HepG2 (cell line): ENCODE measurements at regions not wholly inside any gene's neighbourhood (a gene's known extent, or its start where the extent isn't known, plus 50 kb on each side); places are given as distances from the start of the nearest gene placed in this dataset.

Source experiments
- ATAC-seq: fragments of 200-7000 bp; cut with Tn5 transposase; 3 replicates; pipeline ENCODE4 v1.9.1; 2020; ENCODE audit warnings: mild to moderate bottlenecking, moderate library complexity
- BruUV-seq: library from RNA; stranded (reverse); fragments of 400-500 nt; replicated peaks from 2 replicates; lab custom pipeline; 2021; lab: Mats Ljungman, UMichigan
- CTCF ChIA-PET: fragments of 300-600 bp; formaldehyde crosslinking; extraction: SDS; loops from one replicate; lab custom pipeline; 2021; ENCODE audit warnings: low total read pairs, inconsistent platforms, low intra/inter-chr PET ratio; lab: Yijun Ruan, JAX
- POLR2A ChIA-PET: fragments of 350-600 bp; sonication (Branson Sonifier 250); formaldehyde crosslinking; loops from one replicate; lab custom pipeline; 2020; ENCODE audit warnings: antibody characterized with exemption, inconsistent platforms; lab: Yijun Ruan, JAX
- DNase-seq: peaks from one replicate; pipeline ENCODE4 v3.0.0-alpha.2; 2015; ENCODE audit warnings: low spot score
- FAIRE-seq: peaks from 3 replicates; lab custom pipeline; 2011; peaks lifted over from hg19 to GRCh38; lab: Jason Lieb, UNC
- H2AFZ ChIP-seq: one replicate; pipeline ENCODE4 v1.6.1; 2011; ENCODE audit warnings: low read length, inconsistent platforms
- H3K27ac ChIP-seq: fragments of 300-600 bp; 3 replicates; pipeline ENCODE4 v1.8.0; 2011; ENCODE audit warnings: mixed run types, mild to moderate bottlenecking, mixed read lengths, low read length, inconsistent platforms; ENCODE audit not compliant: insufficient read depth; ENCODE audit errors: extremely low read length
- H3K27me3 ChIP-seq, 2 experiments: fragments of 200-600 bp in 1 of 2; 2 replicates in 1 of 2; 3 replicates in 1 of 2; pipeline versions ENCODE4 v1.6.0 to v1.8.0; 2011; ENCODE audit warnings: low read length in 2 of 2, mild to moderate bottlenecking in 2 of 2, moderate library complexity in 2 of 2, inconsistent platforms in 1 of 2; ENCODE audit not compliant: insufficient read depth in 2 of 2, control insufficient read depth in 1 of 2
- H3K36me3 ChIP-seq, 2 experiments: fragments of 200-600 bp in 1 of 2; replicated peaks in 1 of 2; 2 replicates in 1 of 2; 3 replicates in 1 of 2; pipeline versions ENCODE4 v1.5.1 to v1.8.0; 2011; ENCODE audit warnings: low read length in 2 of 2, inconsistent platforms in 1 of 2; ENCODE audit not compliant: insufficient read depth in 2 of 2, control insufficient read depth in 1 of 2
- H3K4me1 ChIP-seq: 2 replicates; pipeline ENCODE4 v1.5.1; 2012; ENCODE audit warnings: low read length, inconsistent platforms; ENCODE audit not compliant: insufficient read depth
- H3K4me2 ChIP-seq: 2 replicates; pipeline ENCODE4 v1.6.0; 2011; ENCODE audit warnings: low read depth, low read length, inconsistent platforms
- H3K4me3 ChIP-seq, 3 experiments: fragments of 200-600 bp in 1 of 3; sonication (generic), shearing (Covaris generic) in 1 of 3; replicated peaks in 1 of 3; 2 replicates each; pipeline ENCODE4 v1.5.1; 2011 to 2016; ENCODE audit warnings: low read length in 3 of 3, inconsistent platforms in 2 of 3, low read depth in 2 of 3, mild to moderate bottlenecking in 2 of 3, control low read depth in 1 of 3, mixed read lengths in 1 of 3; ENCODE audit not compliant: insufficient read depth in 1 of 3
- H3K79me2 ChIP-seq: one replicate; pipeline ENCODE4 v1.6.1; 2011; ENCODE audit warnings: low read length, inconsistent platforms; ENCODE audit not compliant: insufficient read depth
- H3K9ac ChIP-seq: 2 replicates; pipeline ENCODE4 v1.6.0; 2011; ENCODE audit warnings: mild to moderate bottlenecking, low read depth, low read length, inconsistent platforms; ENCODE audit not compliant: insufficient read depth
- H3K9me3 ChIP-seq: 2 replicates; pipeline ENCODE4 v1.5.1; 2012; ENCODE audit warnings: mild to moderate bottlenecking, low read length
- H4K20me1 ChIP-seq: 2 replicates; pipeline ENCODE4 v1.6.0; 2011; ENCODE audit warnings: inconsistent platforms, mild to moderate bottlenecking, low read length, moderate library complexity; ENCODE audit not compliant: insufficient read depth
- CBX5 ChIP-seq: sonication (generic); formaldehyde crosslinking; IDR thresholded peaks from 2 replicates; pipeline ENCODE4 v1.4.0; 2020; ENCODE audit warnings: missing genetic modification reagents, borderline replicate concordance
- CEBPB ChIP-seq: IDR thresholded peaks from 2 replicates; pipeline ENCODE4 v1.6.1; 2011; ENCODE audit warnings: low read depth, low read length, improper control_type of control experiment, borderline replicate concordance
- FOSL2 ChIP-seq: sonication (generic); formaldehyde crosslinking; IDR thresholded peaks from 2 replicates; pipeline ENCODE4 v1.4.0; 2020; ENCODE audit warnings: missing genetic modification reagents
- HMGA1 ChIP-seq: sonication (generic); formaldehyde crosslinking; conservative IDR thresholded peaks from 2 replicates; pipeline ENCODE4 v1.4.0; 2020; ENCODE audit warnings: missing genetic modification reagents
- HOXD1 ChIP-seq: sonication (generic); formaldehyde crosslinking; IDR thresholded peaks from 2 replicates; pipeline ENCODE4 v1.5.0; 2020; ENCODE audit warnings: missing genetic modification reagents
- IKZF1 ChIP-seq: fragments of 450-650 bp; IDR thresholded peaks from 2 replicates; pipeline ENCODE4 v1.7.1; 2016
- PAF1 ChIP-seq: IDR thresholded peaks from 2 replicates; pipeline ENCODE4 v1.6.1; 2016; ENCODE audit warnings: missing genetic modification reagents, missing compliant biosample characterization
- PAX8 ChIP-seq: sonication (generic); formaldehyde crosslinking; IDR thresholded peaks from 2 replicates; pipeline ENCODE4 v1.8.0; 2022; ENCODE audit warnings: mild to moderate bottlenecking, missing genetic modification reagents, borderline replicate concordance
- SOX5 ChIP-seq: IDR thresholded peaks from 2 replicates; pipeline ENCODE4 v1.6.1; 2016; ENCODE audit warnings: borderline replicate concordance
- STAT5B ChIP-seq: sonication (generic); formaldehyde crosslinking; IDR thresholded peaks from 2 replicates; pipeline ENCODE4 v1.4.0; 2020; ENCODE audit warnings: missing genetic modification reagents
- ZNF234 ChIP-seq: sonication (generic); formaldehyde crosslinking; conservative IDR thresholded peaks from 2 replicates; pipeline ENCODE4 v1.5.1; 2020; ENCODE audit warnings: mild to moderate bottlenecking, missing genetic modification reagents
- ZNF451 ChIP-seq: sonication (generic); formaldehyde crosslinking; IDR thresholded peaks from 2 replicates; pipeline ENCODE4 v1.5.0; 2020; ENCODE audit warnings: mild to moderate bottlenecking, missing genetic modification reagents
- ZNF674 ChIP-seq: sonication (generic); formaldehyde crosslinking; IDR thresholded peaks from 2 replicates; pipeline ENCODE4 v1.5.0; 2020; ENCODE audit warnings: low read depth, mild to moderate bottlenecking, missing genetic modification reagents
- in situ Hi-C: cut with HindIII; loops from 2 replicates; pipeline ENCODE4 v1.10.0; 2017; ENCODE audit warnings: low pct_unique_long_range_greater_than_20kb; ENCODE audit not compliant: extremely low pct_ligation_motif_present
- intact Hi-C: fragments of 100-400 bp; cut with micrococcal nuclease; formaldehyde crosslinking; loops from one replicate; pipeline ENCODE4 v1.10.0; 2022; ENCODE audit not compliant: unreplicated experiment
- TF ChIP-seq, protein P1 (sequence below): fragments of 450-650 bp; IDR thresholded peaks from 2 replicates; pipeline ENCODE4 v1.6.1; 2017
- TF ChIP-seq, protein P2 (sequence below): sonication (generic); formaldehyde crosslinking; IDR thresholded peaks from 2 replicates; pipeline ENCODE4 v1.9.0; 2021; ENCODE audit warnings: missing genetic modification reagents, borderline replicate concordance
- TF ChIP-seq, protein P3 (sequence below): IDR thresholded peaks from 2 replicates; pipeline ENCODE4 v1.6.1; 2016; ENCODE audit warnings: mild to moderate bottlenecking, missing biosample characterization, missing genetic modification reagents
- TF ChIP-seq, protein P4 (sequence below): IDR thresholded peaks from 2 replicates; pipeline ENCODE4 v1.6.1; 2016; ENCODE audit warnings: mild to moderate bottlenecking
- TF ChIP-seq, protein P5 (sequence below): sonication (generic); formaldehyde crosslinking; IDR thresholded peaks from 2 replicates; pipeline ENCODE4 v1.5.1; 2020; ENCODE audit warnings: mild to moderate bottlenecking, missing genetic modification reagents, moderate library complexity

DNA sequence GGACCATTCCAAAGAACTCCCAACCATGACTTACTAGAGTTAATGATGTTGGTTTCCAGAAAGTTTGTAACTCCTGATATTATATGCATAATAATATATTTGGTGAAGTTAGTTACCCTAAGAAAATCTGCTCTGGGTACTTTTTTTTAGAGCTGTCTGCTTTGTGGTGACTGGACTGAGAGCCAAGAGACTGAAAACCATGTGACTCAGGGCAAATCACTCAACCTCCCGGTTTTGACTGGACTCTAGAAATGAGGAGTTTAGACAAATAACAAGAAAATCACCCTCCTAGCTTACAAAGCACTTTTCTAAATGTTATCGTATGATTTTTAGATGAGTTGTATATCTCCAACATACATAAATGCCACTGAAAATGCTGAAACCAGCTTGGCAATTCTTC, 138.3 kb upstream of the RND3 start (continued):
- TF ChIP-seq, protein P1, sequence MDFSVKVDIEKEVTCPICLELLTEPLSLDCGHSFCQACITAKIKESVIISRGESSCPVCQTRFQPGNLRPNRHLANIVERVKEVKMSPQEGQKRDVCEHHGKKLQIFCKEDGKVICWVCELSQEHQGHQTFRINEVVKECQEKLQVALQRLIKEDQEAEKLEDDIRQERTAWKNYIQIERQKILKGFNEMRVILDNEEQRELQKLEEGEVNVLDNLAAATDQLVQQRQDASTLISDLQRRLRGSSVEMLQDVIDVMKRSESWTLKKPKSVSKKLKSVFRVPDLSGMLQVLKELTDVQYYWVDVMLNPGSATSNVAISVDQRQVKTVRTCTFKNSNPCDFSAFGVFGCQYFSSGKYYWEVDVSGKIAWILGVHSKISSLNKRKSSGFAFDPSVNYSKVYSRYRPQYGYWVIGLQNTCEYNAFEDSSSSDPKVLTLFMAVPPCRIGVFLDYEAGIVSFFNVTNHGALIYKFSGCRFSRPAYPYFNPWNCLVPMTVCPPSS, result no peak

DNA sequence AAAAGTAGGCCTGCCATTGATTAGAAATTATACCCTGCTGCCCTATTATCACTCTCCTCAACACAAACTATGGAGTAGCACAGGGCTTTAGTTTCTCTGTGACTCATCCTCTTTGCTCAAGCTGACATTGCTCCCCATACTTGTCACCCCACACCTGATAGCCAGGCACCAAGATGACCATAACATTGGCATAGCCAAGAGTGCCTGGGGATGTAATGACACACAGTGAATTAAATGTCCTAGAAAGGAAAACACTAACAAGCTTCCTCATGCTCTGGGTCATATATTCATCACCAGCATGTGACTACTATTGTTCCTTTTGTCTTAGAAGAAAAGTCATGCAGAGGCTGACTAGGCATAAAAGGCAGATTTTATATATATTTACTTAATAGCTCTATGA, 137.8 kb upstream of the RND3 start:
- no peak overlapping the region for H3K4me2 ChIP-seq
- no peak overlapping the region for H3K27ac ChIP-seq
- H4K20me1 ChIP-seq, result no peaks in the 10 kb centered on the region
- no peak for FAIRE-seq
- BruUV-seq, result no TSS peak
- no peak overlapping the region for H3K9ac ChIP-seq
- H3K4me3 ChIP-seq, result no peak overlapping the region
- H3K36me3 ChIP-seq, result no peaks in the 10 kb centered on the region
- intact Hi-C loops, result no loop called here
- H3K79me2 ChIP-seq, result no peaks in the 10 kb centered on the region
- in situ Hi-C loops, result no loop called here
- TF ChIP-seq HMGA1 (CRISPR knock-in tag) (no peak), HOXD1 (CRISPR knock-in tag) (no peak), FOSL2 (CRISPR knock-in tag) (no peak), CEBPB (no peak), PAF1 (CRISPR knock-in tag) (no peak), IKZF1 (no peak), CBX5 (CRISPR knock-in tag) (no peak), ZNF234 (no peak), SOX5 (CRISPR knock-in tag) (no peak), ZNF674 (CRISPR knock-in tag) (no peak), ZNF451 (CRISPR knock-in tag) (no peak), PAX8 (CRISPR knock-in tag) (no peak), STAT5B (CRISPR knock-in tag) (no peak)
- TF ChIP-seq, protein P2, sequence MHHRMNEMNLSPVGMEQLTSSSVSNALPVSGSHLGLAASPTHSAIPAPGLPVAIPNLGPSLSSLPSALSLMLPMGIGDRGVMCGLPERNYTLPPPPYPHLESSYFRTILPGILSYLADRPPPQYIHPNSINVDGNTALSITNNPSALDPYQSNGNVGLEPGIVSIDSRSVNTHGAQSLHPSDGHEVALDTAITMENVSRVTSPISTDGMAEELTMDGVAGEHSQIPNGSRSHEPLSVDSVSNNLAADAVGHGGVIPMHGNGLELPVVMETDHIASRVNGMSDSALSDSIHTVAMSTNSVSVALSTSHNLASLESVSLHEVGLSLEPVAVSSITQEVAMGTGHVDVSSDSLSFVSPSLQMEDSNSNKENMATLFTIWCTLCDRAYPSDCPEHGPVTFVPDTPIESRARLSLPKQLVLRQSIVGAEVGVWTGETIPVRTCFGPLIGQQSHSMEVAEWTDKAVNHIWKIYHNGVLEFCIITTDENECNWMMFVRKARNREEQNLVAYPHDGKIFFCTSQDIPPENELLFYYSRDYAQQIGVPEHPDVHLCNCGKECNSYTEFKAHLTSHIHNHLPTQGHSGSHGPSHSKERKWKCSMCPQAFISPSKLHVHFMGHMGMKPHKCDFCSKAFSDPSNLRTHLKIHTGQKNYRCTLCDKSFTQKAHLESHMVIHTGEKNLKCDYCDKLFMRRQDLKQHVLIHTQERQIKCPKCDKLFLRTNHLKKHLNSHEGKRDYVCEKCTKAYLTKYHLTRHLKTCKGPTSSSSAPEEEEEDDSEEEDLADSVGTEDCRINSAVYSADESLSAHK (CRISPR knock-in tag), result no peak
- TF ChIP-seq, protein P3, sequence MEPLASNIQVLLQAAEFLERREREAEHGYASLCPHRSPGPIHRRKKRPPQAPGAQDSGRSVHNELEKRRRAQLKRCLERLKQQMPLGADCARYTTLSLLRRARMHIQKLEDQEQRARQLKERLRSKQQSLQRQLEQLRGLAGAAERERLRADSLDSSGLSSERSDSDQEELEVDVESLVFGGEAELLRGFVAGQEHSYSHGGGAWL (CRISPR knock-in tag), result no peak
- TF ChIP-seq, protein P4, sequence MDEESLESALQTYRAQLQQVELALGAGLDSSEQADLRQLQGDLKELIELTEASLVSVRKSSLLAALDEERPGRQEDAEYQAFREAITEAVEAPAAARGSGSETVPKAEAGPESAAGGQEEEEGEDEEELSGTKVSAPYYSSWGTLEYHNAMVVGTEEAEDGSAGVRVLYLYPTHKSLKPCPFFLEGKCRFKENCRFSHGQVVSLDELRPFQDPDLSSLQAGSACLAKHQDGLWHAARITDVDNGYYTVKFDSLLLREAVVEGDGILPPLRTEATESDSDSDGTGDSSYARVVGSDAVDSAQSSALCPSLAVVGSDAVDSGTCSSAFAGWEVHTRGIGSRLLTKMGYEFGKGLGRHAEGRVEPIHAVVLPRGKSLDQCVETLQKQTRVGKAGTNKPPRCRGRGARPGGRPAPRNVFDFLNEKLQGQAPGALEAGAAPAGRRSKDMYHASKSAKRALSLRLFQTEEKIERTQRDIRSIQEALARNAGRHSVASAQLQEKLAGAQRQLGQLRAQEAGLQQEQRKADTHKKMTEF (CRISPR knock-in tag), result no peak
- TF ChIP-seq, protein P5, sequence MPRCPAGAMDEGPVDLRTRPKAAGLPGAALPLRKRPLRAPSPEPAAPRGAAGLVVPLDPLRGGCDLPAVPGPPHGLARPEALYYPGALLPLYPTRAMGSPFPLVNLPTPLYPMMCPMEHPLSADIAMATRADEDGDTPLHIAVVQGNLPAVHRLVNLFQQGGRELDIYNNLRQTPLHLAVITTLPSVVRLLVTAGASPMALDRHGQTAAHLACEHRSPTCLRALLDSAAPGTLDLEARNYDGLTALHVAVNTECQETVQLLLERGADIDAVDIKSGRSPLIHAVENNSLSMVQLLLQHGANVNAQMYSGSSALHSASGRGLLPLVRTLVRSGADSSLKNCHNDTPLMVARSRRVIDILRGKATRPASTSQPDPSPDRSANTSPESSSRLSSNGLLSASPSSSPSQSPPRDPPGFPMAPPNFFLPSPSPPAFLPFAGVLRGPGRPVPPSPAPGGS (CRISPR knock-in tag), result no peak
- DNase-seq, result no peak
- ChIA-PET CTCF (no interaction called here), POLR2A (no interaction called here)
- ATAC-seq, result no peak
- H3K27me3 ChIP-seq, result no peaks in the 10 kb centered on the region
- no peaks in the 10 kb centered on the region for H3K4me1 ChIP-seq
- H2AFZ ChIP-seq, result no peak overlapping the region
- peaks cover 14% of the 10 kb centered on the region for H3K9me3 ChIP-seq
